HG03378 (cell line): ENCODE measurements at regions not wholly inside any gene's neighbourhood (a gene's known extent, or its start where the extent isn't known, plus 50 kb on each side); places are given as distances from the start of the nearest gene placed in this dataset.

Source experiments
- ATAC-seq: cut with Tn5 transposase; IDR thresholded peaks from one replicate; pipeline ENCODE4 v1.9.1; 2021; ENCODE audit warnings: mild to moderate bottlenecking, moderate library complexity; ENCODE audit not compliant: unreplicated experiment

GRCh38 chr21:28266061-28266460 is 726.6 kb downstream of the LTN1 start:
- no peak for ATAC-seq

- ATAC-seq: no peak
Measured at GRCh38 chr21:28263974-28264373, 728.7 kb downstream of the LTN1 start.

- no peak for ATAC-seq
Measured at GRCh38 chr21:28261298-28261697, 731.4 kb downstream of the LTN1 start.

- ATAC-seq: no peak
Measured at GRCh38 chr21:28257276-28257675, 735.4 kb downstream of the LTN1 start.

GRCh38 chr21:28256837-28257236 is 735.8 kb downstream of the LTN1 start:
- ATAC-seq: no peak

- ATAC-seq: no peak
Measured at GRCh38 chr21:28256420-28256831, 736.3 kb downstream of the LTN1 start.

- ATAC-seq: no peak
Measured at GRCh38 chr21:28253961-28254360, 738.7 kb downstream of the LTN1 start.

- ATAC-seq: no peak
Measured at GRCh38 chr21:28253338-28253737, 739.3 kb downstream of the LTN1 start.

GRCh38 chr21:28252928-28253327 is 739.7 kb downstream of the LTN1 start:
- ATAC-seq: no peak

GRCh38 chr21:28250946-28251345 is 741.7 kb downstream of the LTN1 start:
- no peak for ATAC-seq

- no peak for ATAC-seq
Measured at GRCh38 chr21:28247454-28248020, 745.1 kb downstream of the LTN1 start.

GRCh38 chr21:28240586-28240985 is 752.1 kb downstream of the LTN1 start:
- no peak for ATAC-seq

GRCh38 chr21:28239340-28239739 is 753.3 kb downstream of the LTN1 start:
- no peak for ATAC-seq

- ATAC-seq: no peak
Measured at GRCh38 chr21:28237661-28238060, 755.0 kb downstream of the LTN1 start.

- ATAC-seq: no peak
Measured at GRCh38 chr21:28235169-28235895, 757.3 kb downstream of the LTN1 start.

- no peak for ATAC-seq
Measured at GRCh38 chr21:28234326-28234725, 758.4 kb downstream of the LTN1 start.

- ATAC-seq: no peak
Measured at GRCh38 chr21:28233536-28234220, 759.0 kb downstream of the LTN1 start.

- no peak for ATAC-seq
Measured at GRCh38 chr21:28230559-28230958, 762.1 kb downstream of the LTN1 start.

- no peak for ATAC-seq
Measured at GRCh38 chr21:28229814-28230213, 762.9 kb downstream of the LTN1 start.

GRCh38 chr21:28228636-28228995 is 764.1 kb downstream of the LTN1 start:
- ATAC-seq: no peak

GRCh38 chr21:28227881-28228635 is 764.6 kb downstream of the LTN1 start:
- ATAC-seq: no peak

- ATAC-seq: no peak
Measured at GRCh38 chr21:28226563-28226962, 766.1 kb downstream of the LTN1 start.
